GM19238 (cell line): ENCODE measurements at regions not wholly inside any gene's neighbourhood (a gene's known extent, or its start where the extent isn't known, plus 50 kb on each side); places are given as distances from the start of the nearest gene placed in this dataset.

ENCODE experiments used
- DNase-seq: peaks from one replicate; pipeline ENCODE4 v3.0.0; 2011; ENCODE audit warnings: low spot score; ENCODE audit not compliant: insufficient read length

- DNase-seq = no peak
Measured at GRCh38 chr9:20119566-20119965, 330.7 kb upstream of the SLC24A2 start.

DNA sequence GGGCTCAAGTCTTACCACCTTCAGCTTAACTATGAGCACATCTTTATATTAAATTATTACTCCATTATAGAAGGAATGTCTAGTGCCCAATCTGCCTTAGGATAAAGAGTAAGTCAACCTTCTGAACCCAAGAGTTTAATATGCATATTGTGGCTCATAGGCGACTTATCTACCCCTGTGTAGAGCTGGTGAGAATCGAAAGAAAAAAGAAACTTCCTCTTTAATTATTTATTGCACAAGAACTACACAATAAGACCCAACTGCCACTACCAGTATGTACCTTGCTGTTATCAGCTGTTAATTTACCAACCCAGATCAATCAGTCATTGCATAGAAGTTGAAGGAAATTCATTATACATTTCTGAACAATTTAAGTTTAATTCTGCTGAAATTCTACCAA lies 329.1 kb upstream of the SLC24A2 start:
- DNase-seq = no peak

- no peak for DNase-seq
Measured at GRCh38 chr9:20117482-20117881, 328.6 kb upstream of the SLC24A2 start.

DNA sequence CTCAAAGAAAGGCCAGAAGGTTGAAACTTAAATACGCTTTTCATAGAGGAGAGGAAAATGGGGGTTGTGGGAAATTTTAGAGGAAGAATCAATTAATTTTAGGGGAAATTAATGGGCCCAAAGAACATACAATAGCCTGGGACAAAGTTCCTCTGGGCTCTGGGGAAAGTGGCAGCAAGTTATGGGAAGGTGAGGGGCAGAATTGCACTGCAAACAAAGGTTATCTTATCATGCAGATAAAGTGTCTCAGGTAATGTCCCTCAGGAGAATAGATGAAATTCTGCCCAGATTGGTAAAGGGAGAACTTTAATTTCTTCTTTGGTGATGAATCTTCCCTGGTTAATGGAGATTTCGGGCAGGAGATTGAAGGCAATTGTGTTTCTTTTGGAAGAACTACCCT lies 326.1 kb upstream of the SLC24A2 start:
- no peak for DNase-seq

DNA sequence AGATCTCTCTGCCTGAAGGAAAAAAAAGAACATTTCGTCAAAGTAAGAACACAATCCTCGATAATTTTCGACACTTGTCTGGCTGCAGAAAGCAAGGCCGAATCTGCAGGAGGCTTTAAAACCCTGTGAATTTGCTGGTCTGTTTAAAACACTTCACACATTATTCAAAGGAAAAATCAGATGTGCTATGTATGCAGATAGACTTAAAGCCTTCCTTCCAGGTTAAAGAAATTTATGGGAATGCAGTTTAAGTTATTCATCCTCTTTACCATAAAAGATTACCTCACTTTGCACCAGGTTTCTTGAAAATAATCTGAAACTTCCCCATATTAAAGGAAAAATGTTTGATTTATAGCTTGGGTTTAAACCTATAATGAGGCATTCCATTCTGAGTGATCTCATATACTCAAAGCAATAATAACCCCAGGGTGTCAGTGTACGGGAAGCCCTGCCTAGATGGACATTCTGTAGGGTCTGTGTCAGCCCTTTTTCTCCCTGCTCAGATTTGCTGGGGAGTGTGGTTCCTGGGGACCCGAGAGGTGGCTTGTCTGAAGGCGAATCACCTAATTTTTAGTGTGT lies 323.5 kb upstream of the SLC24A2 start:
- no peak for DNase-seq

DNA sequence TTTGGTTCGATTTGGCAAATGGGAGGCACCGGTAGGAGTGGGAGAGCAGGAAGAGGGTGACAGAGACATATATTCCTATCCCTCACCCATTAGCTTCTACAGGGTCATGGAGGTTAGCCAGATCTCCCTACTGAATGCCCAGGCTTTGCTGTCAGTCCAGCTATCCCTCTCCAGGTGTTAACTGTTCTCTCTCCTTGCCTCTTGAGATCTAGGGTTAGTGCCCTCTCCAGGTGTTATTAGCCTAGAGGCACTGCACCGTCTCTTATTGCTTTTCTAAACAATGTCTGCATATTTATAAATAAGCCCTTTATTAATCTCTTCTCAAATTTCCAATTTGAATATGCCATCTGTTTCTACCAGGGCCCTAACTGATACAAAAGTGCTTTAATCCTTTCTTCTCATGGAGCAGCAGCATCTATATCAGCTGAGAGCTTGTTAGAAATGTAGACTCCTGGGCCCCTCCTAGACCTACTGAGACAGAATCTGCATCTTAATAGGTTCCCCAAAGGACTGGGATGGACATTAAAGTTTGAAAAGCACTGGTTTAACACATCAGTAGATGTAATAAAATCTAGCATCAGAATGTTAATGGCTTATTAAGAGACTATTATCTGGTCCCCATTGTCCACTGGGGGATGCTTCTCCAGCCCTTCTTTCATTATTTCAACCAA lies 322.5 kb upstream of the SLC24A2 start:
- no peak for DNase-seq

DNA sequence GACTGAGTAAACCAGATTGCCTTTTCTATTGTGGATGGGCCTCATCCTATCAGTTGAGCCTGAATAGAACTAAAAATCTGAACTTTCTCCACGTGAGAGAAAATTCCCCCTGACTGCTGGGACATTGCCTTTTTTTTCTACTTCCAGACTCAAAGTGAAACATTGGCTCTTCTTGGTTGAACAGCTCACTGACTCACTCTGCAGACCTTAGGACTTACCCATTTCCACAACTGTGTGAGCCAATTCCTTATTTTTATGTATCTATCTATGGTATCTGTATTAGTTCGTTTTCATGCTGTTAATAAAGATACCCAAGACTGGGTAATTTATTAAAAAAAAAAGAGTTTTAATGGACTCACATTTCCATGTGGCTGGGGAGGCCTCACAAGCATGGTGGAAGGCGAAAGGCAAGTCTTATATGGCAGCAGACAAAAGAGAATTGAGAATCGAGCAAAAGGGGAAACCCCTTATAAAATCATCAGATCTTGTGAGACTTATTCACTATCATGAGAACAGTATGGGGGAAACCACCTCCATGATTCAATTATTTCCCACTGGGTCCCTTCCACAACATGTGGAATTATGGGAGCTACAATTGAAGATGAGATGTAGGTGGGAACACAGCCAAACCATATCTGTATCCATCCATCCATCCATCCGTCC lies 306.7 kb upstream of the SLC24A2 start:
- DNase-seq = no peak

- DNase-seq = no peak
Measured at GRCh38 chr9:20092561-20092960, 303.7 kb upstream of the SLC24A2 start.

- no peak for DNase-seq
Measured at GRCh38 chr9:20087481-20087880, 298.6 kb upstream of the SLC24A2 start.

DNA sequence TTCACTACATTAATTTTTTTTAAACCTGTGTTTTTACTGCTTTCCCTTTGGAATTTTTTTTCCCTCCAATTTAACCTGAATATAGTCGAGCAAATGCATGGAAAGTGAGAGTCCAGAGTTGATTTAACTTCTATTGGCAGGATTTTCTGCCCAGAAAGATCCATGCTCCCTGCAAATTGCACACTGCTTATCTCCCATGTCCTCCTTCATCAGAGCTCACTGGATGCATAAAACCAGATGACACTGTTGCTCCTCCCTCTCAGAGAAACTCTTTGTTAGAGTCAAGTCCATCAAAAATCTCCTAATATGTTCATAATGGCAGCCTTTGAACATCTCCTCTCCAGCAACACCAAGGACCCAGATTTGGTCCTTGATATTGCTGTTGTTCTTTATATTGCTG lies 297.0 kb upstream of the SLC24A2 start:
- DNase-seq = no peak

DNA sequence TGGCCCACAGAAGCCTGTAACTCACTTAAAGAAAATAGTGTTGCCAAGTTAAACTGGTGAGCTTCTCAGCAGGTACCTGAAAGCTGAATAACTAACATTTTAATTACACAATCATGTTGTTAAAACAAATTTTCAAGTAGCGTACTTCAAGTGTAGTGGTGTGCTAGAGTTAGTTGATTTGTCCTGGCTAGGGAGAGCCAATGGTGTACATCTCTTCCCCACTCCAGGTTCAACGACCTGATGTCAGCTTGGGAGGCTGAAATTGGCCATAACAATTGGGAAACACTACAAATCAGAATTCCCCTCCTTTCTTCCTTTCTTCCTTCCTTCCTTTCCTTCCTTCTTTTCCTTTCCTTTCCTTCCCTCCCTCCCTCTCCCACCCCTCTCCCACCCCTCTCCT lies 295.3 kb upstream of the SLC24A2 start:
- DNase-seq = no peak

DNA sequence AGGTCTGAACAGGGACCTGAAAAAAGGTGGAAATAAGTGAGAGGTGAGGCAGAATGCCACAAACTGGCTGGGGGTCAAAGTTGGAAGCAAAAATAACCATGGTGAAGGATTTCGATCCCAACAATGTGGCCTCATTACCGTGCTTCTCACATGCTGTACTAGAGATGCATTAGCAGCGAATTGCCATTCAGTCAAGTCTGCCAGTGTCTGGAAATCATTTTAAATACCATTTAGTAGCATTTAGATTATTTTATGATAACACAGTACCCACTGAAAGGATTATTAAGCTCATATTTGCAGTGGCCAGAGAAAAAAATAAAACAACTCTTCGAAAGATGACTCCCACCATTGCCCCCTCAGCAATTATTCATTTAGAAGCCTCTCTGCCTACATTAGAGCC lies 294.6 kb upstream of the SLC24A2 start:
- no peak for DNase-seq

DNA sequence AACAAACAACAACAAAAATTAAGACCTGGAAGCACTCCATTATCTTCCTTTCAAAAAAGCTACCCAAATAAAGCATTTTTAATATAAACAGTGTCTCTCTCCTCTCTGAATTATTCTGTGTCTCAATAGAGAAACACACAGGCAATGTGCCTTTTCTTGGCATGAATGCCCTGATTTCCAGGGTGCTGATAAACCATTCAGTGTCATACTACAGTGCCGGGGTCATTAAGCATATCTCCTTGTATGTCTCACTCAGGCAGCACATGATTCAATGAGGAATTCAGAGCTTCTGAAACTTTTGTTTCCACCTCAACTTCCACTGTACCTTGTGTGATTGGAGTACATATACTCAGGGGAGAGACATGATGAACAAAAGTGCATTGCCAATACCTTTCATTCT lies 294.0 kb upstream of the SLC24A2 start:
- DNase-seq = no peak

- no peak for DNase-seq
Measured at GRCh38 chr9:20082406-20082805, 293.6 kb upstream of the SLC24A2 start.

- no peak for DNase-seq
Measured at GRCh38 chr9:20078246-20078645, 289.4 kb upstream of the SLC24A2 start.

DNA sequence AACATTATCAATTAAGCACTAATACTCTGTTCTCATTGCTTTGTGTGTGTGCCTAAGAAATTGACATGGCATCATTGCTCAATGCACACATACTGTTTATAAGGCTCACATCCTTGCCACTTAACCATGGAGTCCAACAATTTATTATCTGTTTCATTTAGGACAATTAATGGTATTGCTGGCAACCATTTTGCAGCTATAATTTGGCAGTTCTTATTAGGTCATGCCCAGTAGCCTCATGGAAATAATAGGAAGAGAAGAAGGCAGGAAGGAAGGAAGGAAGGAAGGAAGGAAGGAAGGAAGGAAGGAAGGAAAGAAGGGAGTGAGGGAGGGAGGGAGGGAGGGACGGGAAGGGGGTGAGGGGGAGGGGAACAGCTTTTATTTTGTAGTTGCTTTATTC lies 285.5 kb upstream of the SLC24A2 start:
- DNase-seq = no peak

DNA sequence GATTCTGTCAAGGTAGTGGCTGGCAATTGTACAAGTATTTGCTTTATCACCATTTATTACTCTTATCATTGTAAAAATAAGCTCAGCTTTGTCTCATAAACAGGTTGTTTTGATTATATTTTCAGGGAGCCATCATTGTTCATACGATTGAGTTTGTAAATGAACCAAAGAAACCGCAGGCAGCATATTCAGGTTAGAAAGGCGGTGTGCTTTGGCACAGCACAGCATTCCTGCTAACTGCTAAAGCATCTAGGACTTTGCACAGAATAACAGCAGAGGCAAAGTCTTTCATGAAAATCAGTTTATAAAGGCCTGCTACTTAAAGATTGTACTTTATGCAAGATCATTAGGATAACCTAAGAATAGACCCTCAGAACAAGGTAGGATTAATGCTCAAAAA lies 281.5 kb upstream of the SLC24A2 start:
- no peak for DNase-seq

DNA sequence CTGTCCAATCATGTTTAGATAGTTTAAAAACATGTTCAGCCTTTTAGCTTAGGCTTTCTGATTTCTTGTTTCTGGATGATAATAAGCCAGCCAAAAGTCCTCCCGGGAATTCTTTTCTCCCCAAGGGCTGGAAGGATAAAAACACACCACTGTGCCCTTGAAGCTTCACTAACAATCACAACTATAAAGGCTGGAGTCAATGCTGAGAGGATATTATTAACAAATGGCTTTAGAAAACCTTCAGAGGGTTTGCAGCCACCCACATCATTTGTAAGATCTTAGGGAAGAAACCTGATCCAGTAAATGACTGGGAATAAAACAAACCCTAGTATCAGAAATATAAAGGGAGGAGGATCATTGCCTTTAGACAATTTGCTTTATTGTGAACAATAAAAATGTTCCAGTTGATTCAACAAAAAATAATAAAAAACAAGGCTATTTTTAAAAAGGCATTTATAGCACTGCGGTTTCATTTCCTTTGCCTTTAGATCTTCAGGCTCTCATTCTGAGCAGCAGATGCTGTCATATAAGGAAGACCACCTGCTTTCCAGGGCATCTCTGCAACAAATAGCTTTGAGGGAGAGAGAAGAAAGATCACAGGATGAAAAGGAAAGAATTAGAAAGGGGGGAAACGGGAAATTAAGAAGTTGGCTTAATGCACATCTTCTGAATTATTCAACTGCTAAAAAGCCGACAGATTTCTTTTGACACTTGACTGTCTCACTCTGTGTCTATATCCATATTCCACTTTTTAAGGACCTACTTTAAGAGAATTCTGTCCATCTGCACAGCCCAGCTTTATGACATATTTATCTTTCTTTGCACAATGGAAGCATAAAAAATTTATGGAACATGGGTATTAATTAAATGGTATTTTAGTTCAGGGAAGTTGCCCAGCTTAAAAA lies 277.2 kb upstream of the SLC24A2 start:
- no peak for DNase-seq

- no peak for DNase-seq
Measured at GRCh38 chr9:20065046-20065445, 276.2 kb upstream of the SLC24A2 start.

- DNase-seq = no peak
Measured at GRCh38 chr9:20054734-20055133, 265.9 kb upstream of the SLC24A2 start.

DNA sequence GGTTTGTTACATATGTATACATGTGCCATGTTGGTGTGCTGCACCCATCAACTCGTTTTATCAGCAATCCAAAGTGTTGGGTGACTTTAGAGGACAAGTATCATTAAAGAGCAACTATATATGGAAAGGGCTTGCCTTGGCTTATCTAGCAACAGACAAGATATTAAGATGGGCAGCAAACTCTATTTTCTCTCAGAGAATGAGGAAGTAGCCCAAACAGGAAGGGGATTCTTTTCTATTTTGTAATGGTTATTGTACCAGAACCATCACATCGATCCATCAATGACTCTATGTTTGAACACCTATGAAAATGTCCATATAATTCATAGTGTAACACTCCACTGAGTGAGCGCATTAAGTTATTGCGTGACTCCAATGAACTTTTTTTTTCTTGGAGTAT lies 260.1 kb upstream of the SLC24A2 start:
- DNase-seq = no peak

DNA sequence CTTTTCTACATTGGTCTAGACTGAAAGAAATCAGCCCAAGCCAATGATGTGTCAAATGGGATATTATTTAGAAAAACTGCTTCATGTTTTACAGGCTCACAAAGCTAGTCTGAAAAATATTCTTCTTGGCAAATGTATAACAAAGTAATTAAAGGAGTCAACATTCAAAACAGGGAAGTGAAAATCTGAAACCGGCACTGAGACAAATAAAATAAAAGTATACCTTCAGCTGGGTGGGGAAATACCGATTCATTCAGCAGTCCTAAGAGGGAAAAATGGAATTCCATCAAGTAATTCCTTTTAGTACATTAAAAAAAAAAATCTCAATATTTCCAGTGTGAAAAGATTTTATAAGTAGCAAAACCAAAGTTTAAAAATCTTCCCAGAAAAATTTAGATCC lies 259.6 kb upstream of the SLC24A2 start:
- DNase-seq = no peak
